Keratinocyte (primary cell): ENCODE measurements at regions not wholly inside any gene's neighbourhood (a gene's known extent, or its start where the extent isn't known, plus 50 kb on each side); places are given as distances from the start of the nearest gene placed in this dataset.

Source experiments
- EZH2 ChIP-seq: IDR thresholded peaks from one replicate; pipeline ENCODE4 v1.6.1; 2012; ENCODE audit warnings: inconsistent platforms, mild to moderate bottlenecking, low read length, moderate library complexity
- TF ChIP-seq, protein P1 (sequence below), 3 experiments: IDR thresholded peaks in 1 of 3; conservative IDR thresholded peaks in 1 of 3; optimal IDR thresholded peaks in 1 of 3; 2 replicates in 2 of 3; 3 replicates in 1 of 3; pipeline versions ENCODE3 to v1.5.1; 2011; ENCODE audit warnings: low read length in 3 of 3, mild to moderate bottlenecking in 3 of 3, moderate library complexity in 2 of 3, control low read depth in 1 of 3, inconsistent platforms in 1 of 3; ENCODE audit not compliant: insufficient read depth in 2 of 3; ENCODE audit errors: extremely low read depth in 1 of 3

DNA sequence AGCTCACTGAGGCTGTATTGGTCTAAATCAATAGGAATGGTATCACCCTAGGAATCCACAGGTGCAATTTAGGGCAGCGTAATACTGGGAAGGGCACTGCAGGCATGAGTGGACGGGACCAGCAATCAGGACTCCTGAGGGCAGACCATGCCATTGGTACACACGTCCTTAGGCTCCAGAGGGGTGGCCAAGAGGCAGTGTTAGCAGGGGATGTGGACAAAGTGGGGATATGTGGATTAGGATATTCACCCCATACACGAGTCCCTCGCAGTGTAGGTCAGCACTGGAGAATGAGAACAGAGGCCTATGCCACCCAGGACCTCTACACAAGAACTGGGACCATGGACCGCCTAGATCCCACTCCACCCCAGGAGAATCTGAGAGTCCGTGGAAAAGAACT lies 389.8 kb downstream of the BCL11A start:
- TF ChIP-seq, protein P1, sequence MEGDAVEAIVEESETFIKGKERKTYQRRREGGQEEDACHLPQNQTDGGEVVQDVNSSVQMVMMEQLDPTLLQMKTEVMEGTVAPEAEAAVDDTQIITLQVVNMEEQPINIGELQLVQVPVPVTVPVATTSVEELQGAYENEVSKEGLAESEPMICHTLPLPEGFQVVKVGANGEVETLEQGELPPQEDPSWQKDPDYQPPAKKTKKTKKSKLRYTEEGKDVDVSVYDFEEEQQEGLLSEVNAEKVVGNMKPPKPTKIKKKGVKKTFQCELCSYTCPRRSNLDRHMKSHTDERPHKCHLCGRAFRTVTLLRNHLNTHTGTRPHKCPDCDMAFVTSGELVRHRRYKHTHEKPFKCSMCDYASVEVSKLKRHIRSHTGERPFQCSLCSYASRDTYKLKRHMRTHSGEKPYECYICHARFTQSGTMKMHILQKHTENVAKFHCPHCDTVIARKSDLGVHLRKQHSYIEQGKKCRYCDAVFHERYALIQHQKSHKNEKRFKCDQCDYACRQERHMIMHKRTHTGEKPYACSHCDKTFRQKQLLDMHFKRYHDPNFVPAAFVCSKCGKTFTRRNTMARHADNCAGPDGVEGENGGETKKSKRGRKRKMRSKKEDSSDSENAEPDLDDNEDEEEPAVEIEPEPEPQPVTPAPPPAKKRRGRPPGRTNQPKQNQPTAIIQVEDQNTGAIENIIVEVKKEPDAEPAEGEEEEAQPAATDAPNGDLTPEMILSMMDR (optimal IDR thresholded peaks at IDR 0.05 in 1 of 3, IDR thresholded peaks at IDR 0.05 in 1 of 3, conservative IDR thresholded peaks at IDR 0.05 in 1 of 3; ENCODE audit: extremely low read depth in 1 of 3, insufficient read depth in 2 of 3, low read length in 3 of 3): no peak
- no peak for TF ChIP-seq EZH2
